HT1080 (cell line): ENCODE measurements at regions not wholly inside any gene's neighbourhood (a gene's known extent, or its start where the extent isn't known, plus 50 kb on each side); places are given as distances from the start of the nearest gene placed in this dataset.
"Not testable (repeated sequence)": the region's sequence is repeated elsewhere in the genome, so short reads cannot be mapped to it uniquely, and the experiment has no call there.

Source experiments
- DNase-seq: peaks from one replicate; pipeline ENCODE4 v3.0.0-alpha.2; 2015; ENCODE audit warnings: low read depth

- DNase-seq: no peak
Measured at GRCh38 chr2:109690822-109691541, 76.8 kb downstream of the SOWAHC start.

GRCh38 chr2:109692013-109692743 is 78.0 kb downstream of the SOWAHC start:
- DNase-seq: no peak

DNA sequence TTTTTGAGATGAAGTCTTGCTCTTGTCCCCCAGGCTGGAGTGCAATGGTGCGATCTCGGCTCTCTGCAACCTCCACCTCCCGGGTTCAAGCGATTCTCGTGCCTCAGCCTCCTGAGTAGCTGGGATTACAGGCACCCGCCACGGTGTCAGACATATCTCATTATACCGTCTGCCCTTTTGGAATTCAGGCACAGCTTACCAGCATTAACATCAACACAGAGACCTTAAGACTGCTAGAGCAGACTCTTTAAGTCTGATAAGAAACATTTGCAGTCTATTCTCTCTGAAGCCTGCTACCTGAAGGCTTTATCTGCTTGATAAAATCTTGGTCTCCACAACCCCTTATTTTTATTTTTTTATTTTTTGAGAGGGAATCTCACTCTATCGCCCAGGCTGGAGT is 78.7 kb downstream of the SOWAHC start:
- not testable (repeated sequence) for DNase-seq

DNA sequence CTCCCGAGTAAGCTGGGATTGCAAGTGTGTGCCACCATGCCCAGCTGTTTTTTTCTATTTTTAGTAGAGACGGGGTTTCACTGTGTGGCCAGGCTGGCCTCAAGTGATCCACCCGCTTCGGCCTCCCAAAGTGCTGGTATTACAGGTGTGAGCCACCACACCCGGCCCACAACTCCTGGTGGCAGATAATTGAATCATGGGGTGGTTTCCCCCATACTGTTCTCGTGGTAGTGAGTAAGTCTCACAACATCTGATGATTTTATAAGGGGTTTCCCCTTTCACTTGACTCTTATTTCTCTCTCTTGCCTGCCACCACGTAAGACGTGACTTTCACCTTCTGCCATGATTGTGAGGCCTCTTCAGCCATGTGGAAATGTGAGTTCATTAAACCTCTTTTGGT is 79.1 kb downstream of the SOWAHC start:
- DNase-seq: not testable (repeated sequence)

GRCh38 chr2:109694190-109694589 is 80.0 kb downstream of the SOWAHC start:
- peak; percentile 46 for DNase-seq

GRCh38 chr2:109695290-109695689 is 81.1 kb downstream of the SOWAHC start:
- DNase-seq: no peak

DNA sequence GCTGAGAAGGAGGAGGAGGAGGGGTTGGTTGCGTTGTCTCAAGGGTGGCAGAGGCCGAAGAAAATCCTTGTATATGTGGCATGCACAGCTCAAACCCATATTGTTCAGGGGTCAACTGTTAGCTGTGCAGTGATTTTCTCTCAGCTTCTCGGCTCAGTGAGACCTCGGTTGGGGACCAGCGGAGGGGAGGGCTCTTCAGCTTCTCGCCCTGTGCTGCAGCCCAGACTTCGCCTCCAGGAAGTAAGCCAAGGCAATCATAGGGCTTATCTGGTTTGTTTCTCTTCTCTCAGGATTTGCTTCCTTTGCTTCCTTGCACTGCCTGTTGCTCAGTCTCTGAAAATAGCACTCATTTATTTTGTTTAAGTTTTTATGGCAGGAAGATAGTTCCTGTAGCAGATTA is 85.5 kb downstream of the SOWAHC start:
- no peak for DNase-seq

GRCh38 chr2:109700680-109701274 is 86.6 kb downstream of the SOWAHC start:
- DNase-seq: no peak

GRCh38 chr2:109701362-109701761 is 87.2 kb downstream of the SOWAHC start:
- peak; percentile 19 for DNase-seq

DNA sequence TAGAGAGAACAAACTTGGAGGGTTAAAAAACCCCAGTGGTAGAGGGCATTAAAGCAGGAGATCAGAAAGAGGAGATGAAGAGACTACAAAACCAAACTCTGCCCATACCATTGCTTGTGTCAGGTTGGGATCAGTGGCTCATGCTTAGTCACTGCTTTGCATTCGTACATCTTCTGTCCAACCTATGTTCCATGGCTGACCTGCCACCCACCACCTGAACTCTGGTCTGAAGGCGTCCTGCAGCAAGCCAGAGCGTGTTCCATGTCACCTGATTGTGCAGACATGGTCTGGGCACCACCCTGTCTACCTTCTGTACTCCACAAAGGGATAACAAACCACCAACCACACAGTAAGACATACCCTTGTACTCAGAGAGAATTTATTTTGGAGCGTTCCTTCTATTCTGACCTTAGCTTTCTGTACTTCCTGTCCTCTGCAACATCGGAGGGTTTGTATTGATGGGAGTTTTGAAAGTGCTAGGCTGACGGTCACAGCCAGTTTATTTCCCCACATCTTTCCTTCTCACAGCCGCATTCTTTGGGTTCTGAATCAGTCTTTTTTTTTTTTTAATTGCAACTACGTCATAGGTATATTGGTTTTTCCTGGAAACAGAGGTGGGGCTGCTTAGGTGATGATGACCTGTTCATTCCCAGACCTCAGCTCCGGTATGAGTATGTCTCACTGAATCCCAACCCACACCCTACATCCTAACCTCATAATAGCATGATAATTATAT is 88.3 kb downstream of the SOWAHC start:
- DNase-seq: peak; percentile 86

DNA sequence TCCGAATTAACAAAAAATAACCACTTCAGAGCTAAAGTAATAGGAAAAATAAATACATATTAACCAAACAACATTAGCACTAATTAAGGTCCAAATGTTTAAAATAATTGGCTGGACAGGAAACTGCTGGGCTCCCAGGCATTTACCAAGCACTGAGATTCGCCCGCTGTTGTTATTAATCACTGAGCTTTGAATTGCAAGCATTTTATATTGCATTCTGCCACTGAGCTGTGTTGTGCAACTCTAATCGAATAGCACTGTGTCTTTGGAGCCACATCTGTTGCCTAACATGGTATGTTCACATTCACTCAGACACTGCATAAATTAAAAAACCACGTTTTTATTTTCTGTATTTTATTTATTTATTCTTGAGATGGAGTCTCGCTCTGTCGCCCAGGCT is 88.9 kb downstream of the SOWAHC start:
- no peak for DNase-seq

- no peak for DNase-seq
Measured at GRCh38 chr2:109703798-109704197, 89.6 kb downstream of the SOWAHC start.

DNA sequence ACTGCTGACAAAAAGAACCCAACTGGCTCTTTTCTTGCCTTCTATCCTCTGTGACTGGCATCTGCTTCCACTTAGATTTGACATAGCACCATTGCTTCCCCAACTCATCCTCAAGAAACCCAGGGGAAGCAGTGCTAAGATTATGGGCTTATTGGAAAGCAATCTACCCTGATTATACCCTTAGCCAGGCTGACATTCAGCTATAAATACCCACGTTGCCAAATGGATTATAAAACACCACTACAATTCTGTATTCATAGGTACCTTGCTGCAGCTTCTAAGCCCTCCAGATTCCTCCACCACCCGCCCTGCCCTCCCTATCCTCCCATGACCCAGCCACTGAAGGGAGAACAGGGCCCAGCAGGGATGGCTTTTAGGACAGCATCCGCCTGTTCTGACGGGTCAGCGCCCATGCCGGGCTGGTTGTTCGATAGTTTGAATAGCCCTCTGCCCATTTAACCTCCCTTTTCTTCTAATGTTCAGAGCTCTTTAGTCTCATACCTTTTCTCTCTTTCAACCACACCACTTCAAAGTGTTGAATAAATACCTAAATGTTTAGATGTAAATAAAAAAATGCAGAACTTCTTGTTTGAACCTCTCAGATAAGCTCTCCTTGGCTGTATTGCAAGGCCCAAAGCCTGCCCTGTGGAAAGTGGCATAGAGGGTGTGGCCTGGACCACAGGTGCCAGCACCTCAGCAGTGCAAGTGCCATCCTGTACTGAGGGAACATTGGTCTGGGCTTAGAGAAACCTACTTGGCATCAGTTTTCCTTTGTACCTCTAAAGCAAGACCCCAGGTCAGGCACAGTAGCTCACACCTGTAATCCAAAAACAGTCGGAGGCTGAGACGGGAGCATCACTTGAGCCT is 86.6 kb upstream of the RGPD5 start:
- DNase-seq: no peak

DNA sequence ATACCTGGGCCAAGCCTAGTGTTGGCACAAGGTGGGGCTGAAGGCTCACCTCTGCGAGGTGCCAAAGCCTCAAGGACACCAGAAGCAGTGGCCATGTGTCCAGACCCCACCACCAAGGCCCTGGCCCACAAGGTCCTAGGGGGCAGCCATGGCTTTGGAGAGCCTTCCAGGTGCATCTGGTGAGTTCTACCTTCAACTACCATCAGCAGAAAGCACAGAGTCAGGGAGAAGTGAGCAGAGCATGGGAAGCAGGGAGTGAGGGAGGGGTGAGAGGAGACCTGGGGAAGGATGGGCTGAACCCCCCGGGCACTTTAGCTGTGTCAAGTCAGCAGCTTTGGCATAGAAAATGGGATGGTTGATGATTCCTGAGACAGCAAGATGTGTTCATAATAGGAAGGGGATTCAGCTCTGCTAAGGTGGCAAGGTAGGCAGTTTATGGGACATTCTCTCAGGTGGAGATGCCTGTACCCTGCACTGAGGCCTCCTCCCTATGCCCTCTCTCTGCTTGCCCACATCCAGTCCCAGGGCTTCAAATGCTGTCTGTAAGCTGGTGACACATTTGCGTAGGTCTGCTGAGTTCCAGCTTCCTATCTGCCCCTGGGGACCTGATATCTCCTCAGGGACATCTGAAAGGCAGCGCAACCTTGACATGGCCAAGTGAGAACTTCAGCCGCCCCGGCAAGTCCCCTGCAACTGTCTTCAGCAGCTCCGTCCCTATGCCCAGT is 83.4 kb upstream of the RGPD5 start:
- no peak for DNase-seq

DNA sequence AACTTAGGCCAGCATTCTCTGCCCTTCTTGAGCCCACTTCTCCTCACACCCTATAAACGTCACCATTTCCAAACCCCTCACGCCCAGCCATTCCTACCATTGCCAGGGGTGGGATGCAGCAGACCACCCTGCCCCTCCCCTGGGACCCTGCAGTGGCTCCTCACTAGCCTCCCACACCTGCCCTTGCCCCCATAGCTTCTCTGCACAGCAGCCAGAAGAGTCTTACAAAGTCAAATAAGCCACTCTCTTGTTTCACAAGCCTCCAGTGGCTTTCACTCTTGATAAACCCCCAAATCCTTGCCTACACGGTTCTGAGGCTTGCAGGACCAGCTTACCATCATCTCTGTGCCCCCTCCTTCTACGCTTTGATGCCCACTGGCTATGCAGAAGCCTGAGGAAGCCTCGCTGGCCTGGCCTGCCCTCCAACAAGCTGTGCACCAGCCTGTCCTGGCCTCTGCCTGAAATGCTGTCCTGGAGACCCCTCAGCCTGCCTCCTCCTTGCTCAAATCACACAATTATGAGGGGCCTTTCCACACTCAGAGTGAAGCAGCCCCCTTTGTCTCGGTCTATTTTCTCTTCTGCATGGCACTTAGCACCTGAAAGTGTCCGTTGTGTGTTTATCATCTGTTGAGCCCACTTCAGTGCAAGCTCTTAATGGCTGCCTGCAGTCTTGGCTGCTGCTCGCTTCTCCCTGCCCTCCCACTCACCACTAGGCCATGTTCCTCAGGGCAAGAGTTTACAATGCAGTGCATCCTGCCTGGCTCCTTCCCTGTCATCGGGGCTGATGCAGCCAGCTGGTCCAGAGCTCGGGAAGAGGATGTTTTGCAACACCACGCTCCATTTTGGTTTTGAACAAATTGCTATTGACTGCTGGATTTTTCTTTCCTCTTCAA is 82.6 kb upstream of the RGPD5 start:
- DNase-seq: no peak

GRCh38 chr2:109712123-109712449 is 82.0 kb upstream of the RGPD5 start:
- DNase-seq: no peak

DNA sequence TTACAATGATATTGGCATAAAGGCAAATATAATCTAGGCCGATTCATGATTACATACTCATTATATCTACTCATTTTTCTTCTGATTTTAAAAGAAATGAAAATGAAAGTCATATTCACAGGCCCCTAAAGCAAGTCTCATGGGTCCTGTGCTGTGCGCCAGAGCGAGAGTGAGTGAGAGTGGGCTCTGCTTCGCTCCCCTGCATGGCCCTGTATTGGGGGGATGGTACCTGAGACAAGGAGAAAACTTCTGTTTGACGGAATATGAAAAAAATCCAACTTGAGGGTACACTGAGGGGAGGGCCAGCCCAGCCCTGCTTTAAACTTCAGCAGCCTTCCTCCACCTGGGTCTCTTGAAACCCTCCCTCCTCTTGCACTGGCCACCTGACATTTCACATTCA is 81.4 kb upstream of the RGPD5 start:
- DNase-seq: no peak

GRCh38 chr2:109715313-109715805 is 78.7 kb upstream of the RGPD5 start:
- peak; percentile 54 for DNase-seq

- not testable (repeated sequence) for DNase-seq
Measured at GRCh38 chr2:109716596-109716995, 77.5 kb upstream of the RGPD5 start.
